Upper lobe of right lung (tissue), 1 donor: ENCODE measurements at regions not wholly inside any gene's neighbourhood (a gene's known extent, or its start where the extent isn't known, plus 50 kb on each side); places are given as distances from the start of the nearest gene placed in this dataset.

Experiments
- ATAC-seq: fragments of 200-7000 bp; cut with Tn5 transposase; one replicate; pipeline ENCODE4 v1.9.1; 2020; ENCODE audit warnings: mild to moderate bottlenecking, moderate library complexity
- DNase-seq: peaks from one replicate; pipeline ENCODE4 v3.0.0-alpha.2; 2020
- H3K27ac ChIP-seq: fragments of 200-600 bp; one replicate; pipeline ENCODE4 v1.8.0; 2022
- H3K27me3 ChIP-seq: fragments of 200-600 bp; one replicate; pipeline ENCODE4 v1.8.0; 2022; ENCODE audit warnings: mild to moderate bottlenecking
- H3K36me3 ChIP-seq: fragments of 200-600 bp; one replicate; pipeline ENCODE4 v1.8.0; 2022
- H3K4me1 ChIP-seq: fragments of 200-600 bp; one replicate; pipeline ENCODE4 v1.8.0; 2022
- H3K4me3 ChIP-seq: fragments of 200-600 bp; one replicate; pipeline ENCODE4 v1.8.0; 2022; ENCODE audit warnings: mild to moderate bottlenecking
- H3K9me3 ChIP-seq: fragments of 200-600 bp; one replicate; pipeline ENCODE4 v1.8.0; 2022
- intact Hi-C: fragments of 100-400 bp; cut with DNase I; formaldehyde crosslinking; loops from one replicate; pipeline ENCODE4 v1.11.0; 2022
- TF ChIP-seq, protein P1 (sequence below): fragments of 200-600 bp; IDR thresholded peaks from one replicate; pipeline ENCODE4 v1.8.0; 2022; ENCODE audit warnings: antibody characterized with exemption
- donor health status: DM: no; HTN: yes; CAD: no; lungs with severe emphysema.

DNA sequence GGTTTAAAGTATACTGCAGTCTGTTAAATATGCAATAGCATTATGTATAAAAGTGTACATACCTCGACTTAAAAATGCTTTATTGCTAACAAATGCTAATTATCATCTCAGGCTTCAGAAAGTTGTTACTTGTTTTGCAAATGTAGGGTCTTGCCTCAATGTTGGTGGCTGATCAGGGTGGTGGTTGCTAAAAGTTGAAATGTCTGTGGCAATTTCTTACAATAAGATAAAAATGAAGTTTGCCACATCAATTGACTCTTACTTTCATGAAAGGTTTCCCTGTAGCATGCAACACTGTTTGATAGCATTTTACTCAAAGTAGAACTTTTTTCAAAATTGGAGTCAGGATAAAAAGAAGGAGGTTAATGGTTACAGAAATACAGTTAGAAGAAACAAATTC, 407.7 kb upstream of the OR4E1 start:
- intact Hi-C loops = no loop called here
- H3K36me3 ChIP-seq = no peaks in the 10 kb centered on the region
- no peak for ATAC-seq
- H3K4me3 ChIP-seq = no peak overlapping the region
- DNase-seq = no peak
- TF ChIP-seq, protein P1, sequence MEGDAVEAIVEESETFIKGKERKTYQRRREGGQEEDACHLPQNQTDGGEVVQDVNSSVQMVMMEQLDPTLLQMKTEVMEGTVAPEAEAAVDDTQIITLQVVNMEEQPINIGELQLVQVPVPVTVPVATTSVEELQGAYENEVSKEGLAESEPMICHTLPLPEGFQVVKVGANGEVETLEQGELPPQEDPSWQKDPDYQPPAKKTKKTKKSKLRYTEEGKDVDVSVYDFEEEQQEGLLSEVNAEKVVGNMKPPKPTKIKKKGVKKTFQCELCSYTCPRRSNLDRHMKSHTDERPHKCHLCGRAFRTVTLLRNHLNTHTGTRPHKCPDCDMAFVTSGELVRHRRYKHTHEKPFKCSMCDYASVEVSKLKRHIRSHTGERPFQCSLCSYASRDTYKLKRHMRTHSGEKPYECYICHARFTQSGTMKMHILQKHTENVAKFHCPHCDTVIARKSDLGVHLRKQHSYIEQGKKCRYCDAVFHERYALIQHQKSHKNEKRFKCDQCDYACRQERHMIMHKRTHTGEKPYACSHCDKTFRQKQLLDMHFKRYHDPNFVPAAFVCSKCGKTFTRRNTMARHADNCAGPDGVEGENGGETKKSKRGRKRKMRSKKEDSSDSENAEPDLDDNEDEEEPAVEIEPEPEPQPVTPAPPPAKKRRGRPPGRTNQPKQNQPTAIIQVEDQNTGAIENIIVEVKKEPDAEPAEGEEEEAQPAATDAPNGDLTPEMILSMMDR = no peak
- H3K9me3 ChIP-seq = no peaks in the 10 kb centered on the region
- no peaks in the 10 kb centered on the region for H3K4me1 ChIP-seq
- H3K27me3 ChIP-seq = no peaks in the 10 kb centered on the region
- H3K27ac ChIP-seq = no peak overlapping the region

DNA sequence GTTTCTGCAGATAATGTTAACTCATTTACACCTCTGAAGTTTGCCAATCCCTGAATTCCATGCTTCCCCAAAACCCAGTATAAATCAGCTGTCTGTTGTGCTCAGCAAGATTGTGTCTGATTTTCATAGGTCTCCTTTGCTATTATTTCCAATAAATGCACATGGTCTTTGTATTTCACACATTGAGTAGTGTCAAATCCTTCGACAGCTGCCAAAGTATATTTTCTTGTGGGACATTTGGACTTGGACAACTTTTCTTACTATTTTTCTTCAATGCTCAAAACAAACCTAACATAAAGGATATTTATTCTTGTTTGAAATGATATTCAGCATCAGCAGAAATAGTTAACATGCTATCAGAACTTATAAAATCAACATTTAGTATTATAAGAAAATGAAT, 406.1 kb upstream of the OR4E1 start:
- Histone ChIP-seq H3K4me3 (no peak overlapping the region), H3K36me3 (no peaks in the 10 kb centered on the region), H3K9me3 (no peaks in the 10 kb centered on the region), H3K4me1 (no peaks in the 10 kb centered on the region), H3K27ac (no peak overlapping the region), H3K27me3 (no peaks in the 10 kb centered on the region)
- intact Hi-C loops = no loop called here
- TF ChIP-seq, protein P1 = no peak
- ATAC-seq (no peak), DNase-seq (no peak)

DNA sequence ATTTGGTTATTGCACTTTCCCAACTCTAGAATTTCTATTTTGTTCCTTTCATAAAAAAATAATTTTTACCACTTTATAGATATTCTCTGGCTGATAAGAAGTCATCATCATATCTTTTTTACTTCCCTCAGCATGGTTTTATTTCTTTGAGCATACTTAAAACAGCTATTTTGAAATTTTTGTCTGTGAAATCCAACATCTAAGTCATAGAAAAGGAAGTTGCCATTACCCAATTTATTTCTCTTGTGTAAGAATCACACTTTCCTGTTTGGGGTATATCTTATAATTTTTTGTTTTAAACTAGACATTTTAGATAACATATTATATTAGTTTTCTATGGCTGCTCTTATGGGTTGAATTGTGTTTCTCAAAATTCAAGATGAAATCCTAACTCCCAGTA, 400.2 kb upstream of the OR4E1 start:
- no peaks in the 10 kb centered on the region for H3K9me3 ChIP-seq
- no peak overlapping the region for H3K4me3 ChIP-seq
- DNase-seq (no peak), ATAC-seq (no peak)
- H3K4me1 ChIP-seq = no peaks in the 10 kb centered on the region
- intact Hi-C loops = no loop called here
- no peaks in the 10 kb centered on the region for H3K36me3 ChIP-seq
- H3K27me3 ChIP-seq = no peaks in the 10 kb centered on the region
- TF ChIP-seq, protein P1 = no peak
- H3K27ac ChIP-seq = no peak overlapping the region

DNA sequence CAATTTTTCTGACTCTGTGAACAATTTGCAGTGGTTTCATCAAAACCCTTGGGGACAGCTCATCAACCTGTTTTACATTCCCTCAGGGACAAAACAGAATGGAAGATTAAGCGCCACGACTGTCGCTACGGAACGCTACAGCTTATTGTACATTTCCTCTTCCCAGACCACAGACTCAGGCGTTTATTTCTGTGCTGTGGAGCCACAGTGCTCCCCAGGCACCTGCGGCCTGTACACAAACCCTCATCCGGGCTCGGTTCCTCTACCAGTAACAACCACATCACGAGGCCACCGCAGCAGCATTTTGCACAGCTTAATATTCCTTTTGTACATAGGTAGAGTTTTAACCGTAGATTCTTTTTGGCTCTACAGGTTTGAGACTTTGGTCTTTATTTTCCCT, 397.4 kb upstream of the OR4E1 start:
- no peaks in the 10 kb centered on the region for H3K9me3 ChIP-seq
- no peak overlapping the region for H3K27ac ChIP-seq
- DNase-seq (no peak), ATAC-seq (peak; percentile 40)
- peak overlapping the region; percentile 22 for H3K4me3 ChIP-seq
- no peaks in the 10 kb centered on the region for H3K27me3 ChIP-seq
- H3K36me3 ChIP-seq = no peaks in the 10 kb centered on the region
- H3K4me1 ChIP-seq = no peaks in the 10 kb centered on the region
- intact Hi-C loops = no loop called here
- TF ChIP-seq, protein P1 = no peak

DNA sequence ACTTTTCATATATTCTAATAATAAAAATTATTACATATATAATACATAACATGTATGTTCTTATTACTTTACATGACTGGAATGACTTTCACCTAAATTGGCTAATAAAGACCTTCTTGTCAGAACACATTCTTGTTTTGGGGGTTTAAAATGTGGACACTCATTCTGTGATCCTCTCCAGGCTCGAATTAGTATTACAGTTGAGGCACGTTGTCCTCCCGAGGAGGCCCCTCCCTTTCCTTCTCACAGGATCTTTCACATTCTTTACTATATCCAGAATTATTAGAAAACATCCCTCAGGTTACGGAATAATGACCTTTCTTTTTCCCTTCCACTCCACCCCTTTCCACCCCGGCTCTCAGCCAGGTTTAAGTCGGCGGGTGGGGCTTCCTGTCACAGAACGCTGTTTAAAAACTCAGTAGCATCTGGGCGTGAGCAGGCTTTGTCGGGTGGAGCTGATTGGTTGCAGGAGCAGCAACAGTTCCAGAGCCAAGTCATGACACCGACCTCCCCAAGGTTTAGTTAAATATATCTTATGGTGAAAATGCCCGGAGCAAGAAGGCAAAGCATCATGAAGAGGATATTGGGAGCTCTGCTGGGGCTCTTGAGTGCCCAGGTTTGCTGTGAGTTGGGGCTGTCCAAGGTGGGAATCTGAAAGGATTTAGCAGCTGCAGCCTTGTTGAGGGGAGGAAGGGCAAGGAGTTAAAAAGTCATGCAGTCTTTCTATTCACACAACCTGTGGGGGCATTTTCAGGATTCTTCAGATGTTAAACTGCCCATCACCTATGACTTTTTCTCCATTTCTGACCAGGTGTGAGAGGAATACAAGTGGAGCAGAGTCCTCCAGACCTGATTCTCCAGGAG, 396.7 kb upstream of the OR4E1 start:
- Histone ChIP-seq H3K9me3 (no peaks in the 10 kb centered on the region), H3K4me1 (no peaks in the 10 kb centered on the region), H3K36me3 (no peaks in the 10 kb centered on the region), H3K4me3 (peak overlapping the region; percentile 22), H3K27ac (no peak overlapping the region), H3K27me3 (no peaks in the 10 kb centered on the region)
- intact Hi-C loops = no loop called here
- ATAC-seq (peak; percentile 54), DNase-seq (no peak)
- TF ChIP-seq, protein P1 = no peak
